Ammon's horn (tissue), 1 donor: ENCODE measurements at regions not wholly inside any gene's neighbourhood (a gene's known extent, or its start where the extent isn't known, plus 50 kb on each side); places are given as distances from the start of the nearest gene placed in this dataset.
"Not testable (repeated sequence)": the region's sequence is repeated elsewhere in the genome, so short reads cannot be mapped to it uniquely, and the experiment has no call there.

ENCODE experiments used
- DNase-seq: peaks from one replicate; pipeline ENCODE4 v3.0.0-alpha.2; 2016; ENCODE audit warnings: low spot score

DNA sequence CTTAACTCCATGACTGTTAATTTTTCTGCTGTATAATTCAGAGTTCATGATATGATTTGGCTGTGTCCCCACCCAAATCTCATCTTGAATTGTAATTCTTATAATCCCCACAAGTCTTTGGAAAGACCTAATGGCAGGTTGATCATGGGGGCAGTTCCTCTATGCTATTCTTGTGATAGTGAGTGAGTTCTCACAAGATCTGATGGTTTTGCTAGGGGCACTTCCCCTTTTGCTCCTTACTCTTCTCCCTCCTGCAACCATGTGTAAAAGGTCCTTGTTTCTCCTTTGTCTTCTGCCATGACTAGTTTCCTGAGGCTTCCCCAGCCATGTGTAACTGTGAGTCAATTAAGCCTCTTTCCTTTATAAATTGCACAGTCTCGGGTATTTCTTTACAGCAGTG lies 1751.9 kb downstream of the ARAP2 start:
- DNase-seq, result no peak

DNA sequence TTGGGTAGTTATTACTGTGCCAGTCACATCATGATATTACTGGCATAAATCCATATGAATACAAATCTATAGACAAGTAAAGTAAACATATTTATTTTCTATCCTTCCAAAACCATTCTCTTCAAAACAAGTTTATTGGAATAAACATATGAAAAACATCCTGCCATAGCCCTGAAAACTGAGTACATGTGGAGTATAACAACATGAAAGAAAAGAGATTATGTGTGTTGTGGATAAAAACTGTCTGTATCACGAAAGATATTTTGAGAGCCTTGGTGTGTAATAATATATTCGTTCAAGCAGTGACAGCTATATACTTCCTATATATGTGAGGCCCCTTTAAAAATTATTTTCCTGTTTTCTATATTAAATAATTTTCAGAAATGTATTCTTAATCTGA lies 1742.2 kb downstream of the ARAP2 start:
- no peak for DNase-seq

DNA sequence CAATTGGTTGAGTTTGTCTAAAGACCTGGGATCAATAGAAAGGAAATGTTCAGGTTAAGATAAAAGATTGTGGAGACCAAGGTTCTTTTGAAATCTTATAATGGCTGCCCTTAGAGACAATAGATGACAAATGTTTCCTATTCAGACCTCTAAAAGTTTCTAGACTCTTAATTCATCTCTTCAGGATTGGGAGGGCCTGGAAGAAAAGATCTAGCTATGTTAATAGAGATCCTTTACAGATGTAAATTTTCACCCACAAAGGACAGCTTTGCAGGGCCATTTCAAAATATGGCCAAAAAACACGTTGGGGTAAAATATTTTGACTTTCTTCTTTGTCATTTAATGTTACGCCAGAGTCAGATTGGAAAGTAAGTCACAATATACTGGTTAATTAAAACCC lies 1739.6 kb downstream of the ARAP2 start:
- not testable (repeated sequence) for DNase-seq

DNA sequence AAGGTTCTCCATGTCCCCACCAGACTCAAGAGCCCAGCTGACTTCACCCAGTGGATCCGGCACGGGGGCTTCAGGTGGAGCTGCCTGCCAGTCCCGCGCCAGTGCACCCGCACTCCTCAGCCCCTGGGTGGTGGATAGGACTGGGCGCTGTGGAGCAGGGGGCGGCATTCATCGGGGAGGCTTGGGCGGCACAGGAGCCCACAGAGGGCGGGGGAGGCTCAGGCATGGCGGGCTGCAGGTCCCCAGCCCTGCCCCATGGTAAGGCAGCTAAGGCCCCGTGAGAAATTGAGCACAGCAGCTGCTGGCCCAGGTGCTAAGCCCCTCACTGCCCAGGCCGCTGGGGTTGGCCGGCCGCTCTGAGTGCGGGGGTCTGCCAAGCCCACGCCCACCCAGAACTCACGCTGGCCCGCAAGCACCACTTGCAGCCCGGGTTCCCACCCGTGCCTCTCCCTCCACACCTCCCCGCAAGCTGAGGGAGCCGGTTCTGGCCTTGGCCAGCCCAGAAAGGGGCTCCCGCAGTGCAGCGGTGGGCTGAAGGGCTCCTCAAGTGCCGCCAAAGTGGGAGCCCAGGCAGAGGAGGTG lies 1737.7 kb downstream of the ARAP2 start:
- not testable (repeated sequence) for DNase-seq

DNA sequence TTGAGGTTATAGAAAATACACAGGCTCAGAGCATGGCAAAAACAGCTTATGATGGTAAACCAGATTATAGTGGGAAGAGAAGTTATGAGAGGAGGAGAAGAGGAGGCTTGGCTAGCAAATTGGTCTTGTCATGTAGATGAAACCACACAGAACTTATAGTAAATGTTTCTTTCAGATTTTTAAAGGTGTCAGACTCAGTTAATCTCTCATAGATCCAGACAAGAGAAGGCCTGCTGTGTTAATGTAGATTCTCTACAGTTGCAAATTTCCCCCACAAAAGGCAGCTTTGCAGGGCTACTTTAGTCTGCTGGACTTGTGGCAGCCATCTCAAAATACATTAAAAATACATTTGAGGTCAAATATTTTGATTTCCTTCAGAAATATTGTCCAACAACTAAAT lies 1731.7 kb downstream of the ARAP2 start:
- no peak for DNase-seq

DNA sequence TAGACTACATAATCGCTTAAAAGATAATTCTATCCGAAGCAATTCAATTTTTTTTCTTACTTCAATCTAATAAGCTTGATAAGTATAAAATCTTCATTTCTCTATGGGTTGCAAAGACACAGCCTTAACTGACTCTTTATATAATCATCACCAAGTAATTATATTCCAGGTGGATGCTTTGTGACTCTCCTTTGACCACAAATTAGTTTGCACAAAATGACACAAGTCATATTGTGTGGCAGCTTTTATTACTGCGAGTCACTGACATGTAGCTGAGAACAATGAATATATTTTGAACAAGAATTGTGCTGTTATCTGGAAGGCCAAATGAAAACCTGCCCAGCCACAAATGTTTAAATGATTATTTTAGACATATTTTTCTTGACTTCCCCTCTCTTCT lies 1727.8 kb downstream of the ARAP2 start:
- DNase-seq, result no peak

DNA sequence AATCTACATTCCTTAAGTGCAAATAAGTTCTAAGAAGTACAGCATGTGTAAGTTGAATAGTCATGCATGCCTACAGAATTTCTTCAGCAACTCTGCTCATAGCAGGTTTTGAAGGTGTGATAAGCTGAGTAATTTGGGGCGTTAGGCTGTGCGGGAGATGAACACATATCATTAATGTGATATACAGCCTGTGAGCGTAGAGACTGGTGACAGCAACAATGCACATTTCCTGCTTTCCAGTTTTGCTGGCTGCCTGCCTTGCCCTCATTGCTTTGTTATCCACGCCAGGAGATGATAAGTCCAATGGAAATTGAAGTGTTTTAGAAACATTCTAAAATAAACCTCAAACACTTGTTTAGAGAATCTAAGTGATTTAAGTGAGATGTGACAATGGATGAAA lies 1709.4 kb downstream of the ARAP2 start:
- no peak for DNase-seq

DNA sequence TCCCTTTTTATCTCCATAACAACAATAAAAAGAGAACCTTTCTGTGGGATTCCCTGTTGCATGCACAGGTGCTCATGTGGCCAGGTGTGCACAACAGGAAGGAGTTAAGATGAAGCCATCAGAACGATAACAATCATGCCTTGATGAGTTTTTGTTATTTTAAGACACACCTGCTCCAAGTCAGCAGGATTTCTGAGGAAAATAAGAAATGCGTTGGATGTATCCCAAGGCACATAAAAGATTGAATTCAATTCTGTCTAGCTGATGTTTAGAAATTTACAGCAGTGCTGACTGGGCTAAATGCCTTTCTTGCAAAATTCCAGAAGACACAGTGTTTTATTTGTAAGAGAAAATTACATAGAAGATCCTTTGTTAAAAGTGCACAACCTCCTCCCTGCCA lies 1678.2 kb downstream of the ARAP2 start:
- DNase-seq, result no peak

DNA sequence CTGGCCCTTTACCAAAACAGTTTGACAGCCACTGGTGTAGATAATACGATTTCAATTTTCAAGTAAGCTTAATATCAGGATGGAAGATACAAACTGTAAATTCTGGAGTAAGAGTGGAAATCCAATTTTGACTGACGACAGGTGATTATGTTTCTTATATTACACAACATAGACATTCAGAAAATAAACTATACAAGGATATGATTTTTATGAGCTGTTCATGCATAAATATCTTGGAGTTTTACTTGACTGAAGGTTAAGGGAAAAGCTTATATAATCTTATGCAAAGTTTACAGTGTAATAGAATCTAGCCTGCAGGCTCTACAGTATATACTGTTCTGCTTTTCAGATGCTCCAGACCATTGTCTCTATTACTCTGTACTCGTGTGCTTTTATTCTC lies 1672.3 kb downstream of the ARAP2 start:
- DNase-seq, result no peak

DNA sequence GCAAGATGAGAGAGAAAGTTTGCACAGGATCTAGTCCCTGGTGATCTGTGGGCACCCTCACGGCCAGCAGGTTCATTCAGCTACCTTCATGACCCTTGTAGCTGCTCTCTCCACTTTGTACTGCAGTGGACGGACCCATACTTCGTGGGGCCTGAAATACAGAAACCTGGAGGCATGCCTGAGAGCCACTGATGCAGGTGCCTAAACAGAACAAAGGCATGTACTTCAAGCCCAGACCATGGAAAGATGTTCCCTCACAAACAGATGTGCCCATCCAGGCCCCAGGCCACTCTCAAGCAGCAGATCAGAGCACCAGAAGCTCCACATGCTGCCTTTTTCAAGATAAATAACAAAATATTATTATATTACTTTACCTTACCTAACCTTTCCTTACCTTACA lies 1629.0 kb downstream of the ARAP2 start:
- DNase-seq, result no peak

DNA sequence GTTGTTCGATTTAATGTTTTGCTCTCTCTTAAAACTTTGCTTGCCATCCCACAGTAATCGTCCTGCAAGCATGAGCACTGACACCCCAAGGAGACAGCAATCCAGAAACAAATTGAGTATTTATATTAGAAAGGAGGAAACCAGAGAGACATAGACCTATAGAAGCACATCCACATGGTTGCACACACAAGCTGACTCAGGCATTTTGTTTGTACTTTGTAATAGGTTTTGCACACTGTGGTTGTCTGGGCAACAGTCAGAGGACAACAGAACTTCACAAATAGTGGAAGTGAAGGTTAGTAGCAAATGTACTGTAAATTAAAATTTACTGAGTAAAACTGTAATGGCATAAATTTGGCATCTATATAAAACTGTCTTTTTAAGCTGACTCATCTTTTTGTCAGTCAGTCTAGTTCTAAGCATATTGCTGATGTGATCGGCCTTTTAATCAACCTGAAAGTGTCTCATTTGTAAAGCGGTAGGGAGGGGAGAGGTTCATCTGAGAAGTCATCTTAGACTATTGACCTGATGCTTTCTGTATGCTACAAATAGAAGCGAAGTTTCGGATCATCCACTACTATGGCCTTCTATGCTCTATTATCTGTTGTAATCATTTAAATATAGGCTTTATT lies 1624.7 kb downstream of the ARAP2 start:
- DNase-seq, result peak; percentile 3

DNA sequence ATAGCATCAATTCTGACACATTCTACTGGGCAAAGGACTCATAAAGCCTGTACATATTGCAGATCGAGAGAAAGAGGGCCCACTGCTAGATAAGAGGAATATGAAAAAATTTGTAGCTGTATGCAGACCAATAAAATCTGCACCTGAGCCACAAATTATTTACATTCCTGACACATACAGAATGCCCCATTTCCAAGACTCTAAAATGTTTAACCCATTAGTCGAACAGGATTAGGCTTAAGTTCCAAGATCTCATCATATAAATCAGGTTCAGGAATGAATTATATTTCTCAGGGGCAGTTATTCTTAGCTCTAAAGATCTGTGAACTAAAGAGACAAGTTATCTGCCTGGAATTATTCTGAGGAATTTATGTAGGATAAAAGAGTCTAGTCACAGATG lies 1615.8 kb downstream of the ARAP2 start:
- no peak for DNase-seq

DNA sequence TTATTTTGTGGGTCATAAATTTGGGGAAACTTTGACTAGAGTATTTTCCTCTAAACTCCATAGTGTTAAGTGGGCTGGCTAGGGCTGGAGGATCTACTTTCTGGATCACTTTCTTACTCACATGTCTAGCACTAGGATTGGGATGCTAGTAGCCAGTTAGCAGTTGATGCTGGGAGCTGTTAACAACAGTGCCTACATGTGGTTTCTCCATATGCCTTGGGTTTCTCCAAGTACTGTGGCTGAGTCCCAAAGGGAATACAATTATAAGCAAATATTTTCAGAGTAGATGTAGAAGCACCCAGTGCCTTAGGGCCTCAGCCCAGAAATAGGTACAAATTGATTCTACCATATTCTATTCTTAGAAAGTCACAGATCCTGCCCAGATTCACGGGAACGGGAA lies 1614.9 kb downstream of the ARAP2 start:
- no peak for DNase-seq

DNA sequence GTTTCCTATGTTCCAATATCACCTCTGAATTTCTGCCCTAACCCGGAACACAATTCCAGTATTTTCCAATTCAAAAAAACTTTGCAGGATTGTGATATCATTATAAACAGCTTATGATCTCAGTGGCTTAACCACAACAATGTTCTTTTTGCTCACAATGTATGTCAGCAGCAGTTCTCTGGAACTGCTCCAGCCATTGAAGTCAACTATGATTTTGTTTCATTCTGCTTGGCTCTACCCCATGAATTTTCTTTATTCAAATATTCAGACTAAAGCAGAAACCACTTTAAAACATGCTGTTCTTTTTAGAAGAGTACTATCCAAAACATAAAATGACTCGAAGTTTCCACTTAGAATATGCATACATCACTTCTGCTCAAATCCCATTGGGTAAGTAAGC lies 1611.1 kb downstream of the ARAP2 start:
- no peak for DNase-seq

DNA sequence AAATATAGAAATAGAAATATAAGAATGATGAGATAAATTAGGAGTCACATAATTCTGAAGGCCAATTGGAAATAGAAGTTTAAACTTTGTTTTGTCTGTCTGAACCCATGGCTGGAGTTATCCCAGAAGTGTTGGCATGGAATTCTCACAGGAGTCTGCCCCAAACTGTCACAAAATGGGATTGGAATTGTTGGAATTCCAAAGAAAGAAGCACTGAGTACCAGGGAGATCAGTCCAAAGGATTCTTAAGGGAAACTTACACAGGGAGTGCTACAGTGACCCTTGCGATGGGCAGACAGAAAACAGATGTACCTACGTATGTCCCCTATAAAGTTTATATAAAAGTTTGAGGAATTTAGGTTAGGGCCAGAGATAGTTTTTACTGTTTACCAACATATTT lies 1607.7 kb downstream of the ARAP2 start:
- no peak for DNase-seq

DNA sequence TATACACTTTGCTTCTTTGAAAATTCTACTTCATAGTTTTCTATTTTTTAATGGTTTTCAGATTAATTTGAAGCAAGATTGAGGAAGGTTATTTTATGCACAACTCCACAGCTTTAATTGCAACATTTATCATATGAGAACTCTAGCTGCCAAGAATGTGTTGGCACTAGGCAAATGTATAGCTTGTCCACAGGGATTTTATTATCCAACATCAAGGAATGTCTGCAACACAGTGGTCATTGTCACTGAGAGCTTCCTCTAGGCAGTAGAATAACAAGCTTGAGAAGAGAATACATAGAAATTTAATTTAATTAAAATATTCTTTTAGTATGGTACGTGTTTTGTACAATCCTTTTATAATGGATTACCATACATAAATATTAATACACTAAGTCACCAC lies 1600.8 kb downstream of the ARAP2 start:
- no peak for DNase-seq

DNA sequence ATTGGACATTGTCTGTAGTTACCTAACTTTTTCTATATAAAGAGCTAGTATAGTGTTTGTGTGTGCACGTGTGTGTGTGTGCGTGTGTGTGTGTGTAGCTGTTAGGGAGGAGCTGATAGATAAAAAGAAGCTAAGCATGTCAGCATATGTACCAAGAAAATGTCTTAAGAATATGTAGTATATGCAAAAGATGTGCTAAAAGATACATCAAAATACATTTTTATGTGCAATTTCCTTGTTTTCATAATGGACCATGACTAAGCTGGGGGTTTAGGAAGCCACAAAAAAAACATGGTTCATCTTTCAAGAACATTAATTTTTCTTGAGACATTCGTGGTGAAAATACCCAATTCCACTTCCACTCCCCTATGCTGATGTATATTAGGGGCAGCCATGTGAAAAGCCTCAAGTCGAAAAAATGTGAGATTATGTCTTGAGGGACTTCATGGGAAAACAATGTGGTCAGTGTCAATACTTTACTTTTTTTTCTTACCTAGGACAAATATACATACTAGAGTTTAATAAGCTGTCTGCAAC lies 1599.7 kb downstream of the ARAP2 start:
- no peak for DNase-seq

DNA sequence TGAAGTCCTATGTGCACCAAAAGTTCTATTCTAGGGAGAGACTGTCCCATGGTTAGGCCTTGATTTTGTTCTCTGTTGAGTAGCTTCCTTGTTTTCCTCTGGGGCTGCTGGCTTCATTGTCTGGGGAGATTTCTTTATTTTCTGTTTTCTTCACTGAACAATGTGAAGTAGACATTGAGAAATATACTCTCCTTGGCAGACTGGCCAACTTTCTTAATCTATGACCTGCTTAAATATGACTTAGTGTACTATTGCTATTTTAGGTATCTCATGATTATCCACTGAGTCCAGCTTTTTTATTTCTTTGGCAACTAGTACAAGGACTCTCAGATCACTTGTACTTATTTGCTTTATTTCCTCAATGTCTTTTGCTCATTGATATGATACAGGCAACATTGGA lies 1594.6 kb downstream of the ARAP2 start:
- no peak for DNase-seq

DNA sequence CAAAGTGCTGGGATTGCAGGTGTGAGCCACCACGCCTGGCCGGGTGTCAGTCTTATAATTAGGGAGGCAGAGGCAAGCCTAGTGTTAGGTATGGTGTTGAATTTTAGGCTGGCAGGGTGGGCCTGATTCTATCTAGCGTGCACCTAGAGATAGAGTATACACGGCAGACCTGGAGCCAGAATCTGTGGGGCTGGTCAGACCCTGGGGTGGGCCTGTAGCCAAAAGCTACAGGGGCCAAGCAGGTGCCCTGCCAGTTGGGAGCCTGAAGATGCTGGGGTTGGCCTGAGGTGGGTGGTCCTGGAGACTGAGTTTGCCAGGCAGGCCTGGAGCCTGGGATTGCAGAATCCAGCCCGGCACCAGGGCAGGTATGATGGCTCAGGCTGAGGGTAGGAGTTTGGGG lies 1580.3 kb downstream of the ARAP2 start:
- DNase-seq, result no peak

DNA sequence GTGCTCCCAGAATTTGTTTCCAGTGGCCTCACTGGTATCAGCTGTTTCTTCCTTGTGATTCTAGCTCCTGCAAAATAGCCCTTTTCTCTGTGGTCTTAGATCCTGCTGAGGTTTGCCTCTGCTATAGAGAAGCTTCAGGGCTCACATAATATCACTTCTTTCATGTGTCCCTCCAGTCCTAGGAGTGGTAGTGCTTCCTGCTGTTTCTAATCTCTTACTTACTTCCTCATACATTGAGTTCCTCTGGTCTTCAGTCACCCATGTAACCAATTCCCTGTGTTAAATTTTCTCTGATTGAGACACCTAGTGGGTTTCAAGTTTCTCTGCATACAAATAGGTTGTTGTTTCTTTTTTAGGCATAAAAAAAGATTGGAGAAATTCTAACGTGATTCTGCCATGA lies 1567.9 kb downstream of the ARAP2 start:
- DNase-seq, result no peak

DNA sequence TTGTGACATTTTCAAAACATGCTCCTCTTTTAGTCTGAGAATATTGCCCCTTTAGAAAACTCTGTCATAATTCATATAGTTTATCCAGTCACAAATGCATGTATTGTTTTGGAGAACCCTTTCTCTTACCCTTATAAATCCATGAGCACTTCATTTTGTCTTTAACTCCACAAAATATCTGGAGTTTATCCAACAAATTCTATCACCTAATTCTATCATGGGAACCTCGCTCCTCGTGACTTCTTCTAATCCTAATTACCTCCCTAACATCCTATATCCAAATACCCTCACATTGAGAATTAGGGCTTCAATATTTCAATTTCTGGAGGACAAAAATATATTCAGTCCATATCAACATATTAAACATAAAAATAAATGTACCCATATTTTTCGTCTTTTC lies 1565.9 kb downstream of the ARAP2 start:
- DNase-seq, result no peak

DNA sequence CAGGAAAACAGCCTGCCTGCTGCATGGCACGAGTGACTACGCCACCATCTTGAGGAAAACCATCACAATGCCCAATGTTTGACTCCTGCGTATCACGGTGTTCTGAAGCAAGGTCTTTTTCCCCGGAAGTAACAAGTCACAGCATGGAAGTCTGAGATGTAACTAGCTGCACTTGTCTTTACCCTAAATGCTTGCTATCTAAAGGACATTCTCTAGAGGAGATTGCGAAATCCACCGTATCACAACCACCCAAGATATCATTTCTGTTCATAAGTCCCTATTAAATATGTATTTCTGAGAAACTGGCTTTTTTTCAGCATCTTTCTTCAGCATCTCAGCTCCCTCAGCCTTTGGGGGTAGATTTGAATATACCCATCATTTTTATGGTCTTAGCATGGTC lies 1565.1 kb downstream of the ARAP2 start:
- no peak for DNase-seq

DNA sequence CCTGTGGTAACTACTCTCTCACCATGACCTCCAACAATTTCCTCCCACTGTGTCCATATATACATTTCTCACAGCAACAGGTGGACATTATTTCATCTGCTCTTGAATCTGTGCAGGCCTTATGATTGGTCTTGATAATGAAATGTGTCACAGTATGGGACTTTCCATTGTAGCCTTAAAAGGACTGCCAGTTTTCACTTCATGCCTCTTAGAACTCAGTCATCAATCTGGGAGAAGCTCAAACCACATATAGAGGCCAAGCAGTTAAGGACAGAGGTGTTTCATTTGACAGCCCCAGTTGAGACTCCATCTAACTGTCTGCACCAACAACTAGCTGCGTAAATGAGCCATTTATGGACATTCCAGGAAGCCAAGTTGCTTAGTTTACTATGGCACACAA lies 1534.8 kb downstream of the ARAP2 start:
- DNase-seq, result no peak

DNA sequence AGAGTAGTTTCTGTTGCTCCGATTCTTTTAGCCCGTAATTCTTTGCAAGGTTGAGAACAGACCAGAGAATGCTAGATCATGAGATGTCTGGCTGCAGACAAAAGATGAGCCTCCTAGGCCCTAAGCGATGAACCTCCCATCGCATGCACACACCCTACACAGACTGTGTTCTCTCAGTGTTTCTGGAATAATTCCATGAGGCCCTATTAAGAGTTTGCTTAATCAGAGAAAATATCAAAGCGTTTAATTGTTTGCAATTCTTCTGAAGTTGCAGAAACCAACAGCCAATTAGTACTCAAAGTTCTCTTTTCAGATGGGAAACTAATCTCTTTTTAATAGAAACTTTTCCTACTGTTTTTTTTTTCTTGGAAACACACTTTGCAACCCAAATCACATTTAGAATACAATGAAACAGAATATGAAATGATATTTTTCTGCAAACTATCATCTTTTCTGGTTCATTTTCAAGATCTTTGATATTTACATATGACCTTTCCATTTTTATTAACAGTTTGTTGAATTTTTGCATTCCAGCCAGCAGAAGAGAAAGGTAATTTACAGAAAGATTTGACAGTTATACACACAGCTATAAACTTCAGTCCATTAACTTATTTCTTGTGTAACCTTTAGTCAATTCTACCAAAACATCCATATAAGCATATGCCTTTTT lies 1525.6 kb downstream of the ARAP2 start:
- DNase-seq, result peak; percentile 7
